Dedifferentiated amniotic fluid mesenchymal stem cell (primary cell): ENCODE measurements at regions not wholly inside any gene's neighbourhood (a gene's known extent, or its start where the extent isn't known, plus 50 kb on each side); places are given as distances from the start of the nearest gene placed in this dataset.

Experiments used
- DNase-seq: peaks from one replicate; pipeline ENCODE4 v3.0.0-alpha.2; 2016; ENCODE audit errors: extremely low spot score

- DNase-seq = no peak
Observed at GRCh38 chr11:15727520-15727914, 612.8 kb downstream of the INSC start.

- no peak for DNase-seq
Observed at GRCh38 chr11:15728207-15728606, 613.5 kb downstream of the INSC start.

- DNase-seq = no peak
Observed at GRCh38 chr11:15730263-15730994, 615.7 kb downstream of the INSC start.

- DNase-seq = no peak
Observed at GRCh38 chr11:15730995-15731385, 616.3 kb downstream of the INSC start.

- DNase-seq = no peak
Observed at GRCh38 chr11:15735706-15736105, 620.6 kb downstream of the SOX6 start.

GRCh38 chr11:15737320-15737719 lies 619.0 kb downstream of the SOX6 start:
- no peak for DNase-seq

GRCh38 chr11:15738931-15739330 lies 617.4 kb downstream of the SOX6 start:
- no peak for DNase-seq

GRCh38 chr11:15742626-15743519 lies 613.5 kb downstream of the SOX6 start:
- no peak for DNase-seq

- no peak for DNase-seq
Observed at GRCh38 chr11:15744693-15745092, 611.7 kb downstream of the SOX6 start.

GRCh38 chr11:15745266-15745665 lies 611.1 kb downstream of the SOX6 start:
- no peak for DNase-seq

GRCh38 chr11:15747671-15748070 lies 608.7 kb downstream of the SOX6 start:
- DNase-seq = no peak

GRCh38 chr11:15748132-15748531 lies 608.2 kb downstream of the SOX6 start:
- no peak for DNase-seq

- no peak for DNase-seq
Observed at GRCh38 chr11:15748741-15749140, 607.6 kb downstream of the SOX6 start.

- no peak for DNase-seq
Observed at GRCh38 chr11:15750535-15751308, 605.6 kb downstream of the SOX6 start.

- no peak for DNase-seq
Observed at GRCh38 chr11:15754221-15754620, 602.1 kb downstream of the SOX6 start.

GRCh38 chr11:15757048-15757698 lies 599.2 kb downstream of the SOX6 start:
- no peak for DNase-seq

GRCh38 chr11:15758857-15759465 lies 597.4 kb downstream of the SOX6 start:
- DNase-seq = no peak

GRCh38 chr11:15761235-15761634 lies 595.1 kb downstream of the SOX6 start:
- no peak for DNase-seq

- no peak for DNase-seq
Observed at GRCh38 chr11:15764326-15764725, 592.0 kb downstream of the SOX6 start.

- no peak for DNase-seq
Observed at GRCh38 chr11:15764948-15765347, 591.4 kb downstream of the SOX6 start.

- no peak for DNase-seq
Observed at GRCh38 chr11:15765530-15765929, 590.8 kb downstream of the SOX6 start.
